ENCODE measurements at regions not wholly inside any gene's neighbourhood (a gene's known extent, or its start where the extent isn't known, plus 50 kb on each side); places are given as distances from the start of the nearest gene placed in this dataset.
A peak's percentile ranks its signal among the peaks of the same experiment; 100 is the strongest.

- CTCF ChIA-PET, result no interaction called here
- intact Hi-C loops (cut with micrococcal nuclease; ENCODE audit: unreplicated experiment), result no loop called here
- Histone ChIP-seq H3K4me3 (ENCODE audit: low read depth, low read length) (no peak overlapping the region), H3K27me3 (replicated peaks; ENCODE audit: control insufficient read depth, insufficient read depth, low read length) (no peaks in the 10 kb centered on the region), H3K4me1 (no peaks in the 10 kb centered on the region), H3K36me3 (ENCODE audit: control insufficient read depth, insufficient read depth, low read length) (no peaks in the 10 kb centered on the region), H3K9me3 (no peaks in the 10 kb centered on the region)
- H3K4me3 Mint-ChIP-seq (ENCODE audit: unreplicated experiment), result no peak overlapping the region
- no peak overlapping the region for H3K27ac Mint-ChIP-seq (ENCODE audit: unreplicated experiment)
- POLR2A ChIA-PET, result no interaction called here
- no TSS peak for BruUV-seq (replicated peaks)
- no peak for DNase-seq
- no peaks in the 10 kb centered on the region for H3K36me3 Mint-ChIP-seq (ENCODE audit: insufficient read depth, unreplicated experiment)
- TF ChIP-seq, protein P1, sequence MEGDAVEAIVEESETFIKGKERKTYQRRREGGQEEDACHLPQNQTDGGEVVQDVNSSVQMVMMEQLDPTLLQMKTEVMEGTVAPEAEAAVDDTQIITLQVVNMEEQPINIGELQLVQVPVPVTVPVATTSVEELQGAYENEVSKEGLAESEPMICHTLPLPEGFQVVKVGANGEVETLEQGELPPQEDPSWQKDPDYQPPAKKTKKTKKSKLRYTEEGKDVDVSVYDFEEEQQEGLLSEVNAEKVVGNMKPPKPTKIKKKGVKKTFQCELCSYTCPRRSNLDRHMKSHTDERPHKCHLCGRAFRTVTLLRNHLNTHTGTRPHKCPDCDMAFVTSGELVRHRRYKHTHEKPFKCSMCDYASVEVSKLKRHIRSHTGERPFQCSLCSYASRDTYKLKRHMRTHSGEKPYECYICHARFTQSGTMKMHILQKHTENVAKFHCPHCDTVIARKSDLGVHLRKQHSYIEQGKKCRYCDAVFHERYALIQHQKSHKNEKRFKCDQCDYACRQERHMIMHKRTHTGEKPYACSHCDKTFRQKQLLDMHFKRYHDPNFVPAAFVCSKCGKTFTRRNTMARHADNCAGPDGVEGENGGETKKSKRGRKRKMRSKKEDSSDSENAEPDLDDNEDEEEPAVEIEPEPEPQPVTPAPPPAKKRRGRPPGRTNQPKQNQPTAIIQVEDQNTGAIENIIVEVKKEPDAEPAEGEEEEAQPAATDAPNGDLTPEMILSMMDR (IDR thresholded peaks at IDR 0.05; ENCODE audit: insufficient read depth in 1 of 2, low read depth in 1 of 2, low read length in 1 of 2, severe bottlenecking in 1 of 2, unreplicated experiment in 1 of 2), result no peak
- peaks cover 4% of the 10 kb centered on the region for H3K27me3 Mint-ChIP-seq (ENCODE audit: insufficient read depth, unreplicated experiment)
- no peaks in the 10 kb centered on the region for H3K4me1 Mint-ChIP-seq (ENCODE audit: low read depth, unreplicated experiment)
- no peaks in the 10 kb centered on the region for H3K9me3 Mint-ChIP-seq (ENCODE audit: unreplicated experiment)
Measured at GRCh38 chr4:82223715-82224114, 150.1 kb downstream of the HNRNPD start.

DNA sequence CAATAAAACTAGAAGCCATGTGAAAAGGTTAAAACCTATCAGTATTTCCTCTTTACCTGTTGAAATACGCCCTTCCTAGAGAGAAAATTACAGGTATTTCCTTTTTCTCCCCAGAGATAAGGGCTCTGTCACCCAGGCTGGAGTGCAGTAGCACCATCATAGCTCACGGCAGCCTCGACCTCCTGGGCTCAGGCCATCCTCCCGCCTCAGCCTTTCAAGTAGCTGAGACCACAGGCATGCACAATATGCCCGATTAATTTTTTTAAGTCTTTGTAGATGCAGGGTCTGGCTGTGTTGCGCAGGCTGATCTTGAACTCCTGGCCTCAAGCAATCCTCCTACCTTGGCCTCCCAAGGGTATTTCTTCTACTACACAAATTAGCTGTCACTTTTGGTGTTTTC lies 154.4 kb downstream of the HNRNPD start:
- Mint-ChIP-seq H3K9me3 (ENCODE audit: unreplicated experiment) (no peaks in the 10 kb centered on the region), H3K27ac (ENCODE audit: unreplicated experiment) (no peak overlapping the region), H3K27me3 (ENCODE audit: insufficient read depth, unreplicated experiment) (no peaks in the 10 kb centered on the region), H3K36me3 (ENCODE audit: insufficient read depth, unreplicated experiment) (no peaks in the 10 kb centered on the region), H3K4me3 (ENCODE audit: unreplicated experiment) (no peak overlapping the region), H3K4me1 (ENCODE audit: low read depth, unreplicated experiment) (no peaks in the 10 kb centered on the region)
- Histone ChIP-seq H3K9me3 (no peaks in the 10 kb centered on the region), H3K27me3 (replicated peaks; ENCODE audit: control insufficient read depth, insufficient read depth, low read length) (no peaks in the 10 kb centered on the region), H3K4me1 (no peaks in the 10 kb centered on the region), H3K36me3 (ENCODE audit: control insufficient read depth, insufficient read depth, low read length) (no peaks in the 10 kb centered on the region), H3K4me3 (ENCODE audit: low read depth, low read length) (no peak overlapping the region)
- intact Hi-C loops (cut with micrococcal nuclease; ENCODE audit: unreplicated experiment), result loop anchor here (5.0 kb wide), 1 partner anchor 48 kb away; no protein-coding TSS in a partner anchor
- DNase-seq, result no peak
- TF ChIP-seq, protein P1 (IDR thresholded peaks at IDR 0.05; ENCODE audit: insufficient read depth in 1 of 2, low read depth in 1 of 2, low read length in 1 of 2, severe bottlenecking in 1 of 2, unreplicated experiment in 1 of 2), result no peak
- POLR2A ChIA-PET, result no interaction called here
- no TSS peak for BruUV-seq (replicated peaks)
- CTCF ChIA-PET, result no interaction called here

DNA sequence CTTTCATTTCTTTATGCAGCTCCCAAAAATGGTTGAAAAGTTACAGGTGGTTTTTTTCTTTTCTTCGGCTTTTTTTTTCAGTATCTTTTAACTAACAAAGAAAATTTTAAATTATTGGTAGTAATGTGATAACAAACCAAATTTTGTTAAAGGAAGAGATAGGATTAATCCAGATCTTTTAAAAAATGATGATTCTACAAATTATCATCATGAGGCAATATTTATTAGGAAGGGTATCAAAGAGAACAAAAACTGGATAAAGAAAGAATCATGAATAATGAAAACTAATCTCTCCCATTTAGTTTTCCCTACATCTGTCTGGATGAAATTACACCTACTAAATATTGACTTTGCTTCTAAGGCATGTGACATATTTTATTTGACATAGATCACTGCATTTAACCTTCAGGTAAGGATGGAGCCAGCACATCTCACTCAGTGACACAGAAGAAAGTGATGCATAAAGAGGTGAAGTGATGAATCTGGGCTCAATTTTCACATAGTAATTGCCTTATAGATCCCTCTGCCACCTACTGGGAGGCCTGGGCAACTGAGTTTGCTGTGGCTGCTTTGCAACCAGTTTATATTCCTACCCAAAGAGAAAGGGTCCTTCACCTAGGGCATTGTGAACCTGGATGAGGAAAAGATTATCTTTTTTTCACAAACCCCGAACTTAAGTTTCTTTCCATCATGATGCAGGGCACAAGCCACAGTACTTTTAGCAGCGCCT lies 155.6 kb downstream of the HNRNPD start:
- CTCF ChIA-PET, result interaction anchor here (1.3 kb wide), 1 partner anchor 67 kb away, joined by 3 read pairs; no protein-coding TSS in a partner anchor
- DNase-seq, result peak in 1 of 2 experiments; percentile 29

More for the DNA sequence above, 155.6 kb downstream of the HNRNPD start:
- no TSS peak for BruUV-seq (replicated peaks)
- H3K36me3 Mint-ChIP-seq (ENCODE audit: insufficient read depth, unreplicated experiment), result no peaks in the 10 kb centered on the region
- H3K4me1 Mint-ChIP-seq (ENCODE audit: low read depth, unreplicated experiment), result no peaks in the 10 kb centered on the region
- H3K27me3 ChIP-seq (replicated peaks; ENCODE audit: control insufficient read depth, insufficient read depth, low read length), result no peaks in the 10 kb centered on the region
- no peaks in the 10 kb centered on the region for H3K4me1 ChIP-seq
- no peak overlapping the region for H3K4me3 Mint-ChIP-seq (ENCODE audit: unreplicated experiment)
- POLR2A ChIA-PET, result no interaction called here
- intact Hi-C loops (cut with micrococcal nuclease; ENCODE audit: unreplicated experiment), result loop anchor here (1.0 to 5.0 kb wide), 2 partner anchors 49 to 812 kb away; no protein-coding TSS in a partner anchor
- no peaks in the 10 kb centered on the region for H3K36me3 ChIP-seq (ENCODE audit: control insufficient read depth, insufficient read depth, low read length)
- no peak overlapping the region for H3K27ac Mint-ChIP-seq (ENCODE audit: unreplicated experiment)
- no peaks in the 10 kb centered on the region for H3K9me3 Mint-ChIP-seq (ENCODE audit: unreplicated experiment)
- H3K27me3 Mint-ChIP-seq (ENCODE audit: insufficient read depth, unreplicated experiment), result no peaks in the 10 kb centered on the region
- no peaks in the 10 kb centered on the region for H3K9me3 ChIP-seq
- TF ChIP-seq, protein P1 (IDR thresholded peaks at IDR 0.05; ENCODE audit: insufficient read depth in 1 of 2, low read depth in 1 of 2, low read length in 1 of 2, severe bottlenecking in 1 of 2, unreplicated experiment in 1 of 2), result peak; percentile 22 to 51
- H3K4me3 ChIP-seq (ENCODE audit: low read depth, low read length), result no peak overlapping the region

All from Caco-2 (cell line).